ENCODE measurements at regions not wholly inside any gene's neighbourhood (a gene's known extent, or its start where the extent isn't known, plus 50 kb on each side); places are given as distances from the start of the nearest gene placed in this dataset.
"Not testable (repeated sequence)": the region's sequence is repeated elsewhere in the genome, so short reads cannot be mapped to it uniquely, and the experiment has no call there.

DNA sequence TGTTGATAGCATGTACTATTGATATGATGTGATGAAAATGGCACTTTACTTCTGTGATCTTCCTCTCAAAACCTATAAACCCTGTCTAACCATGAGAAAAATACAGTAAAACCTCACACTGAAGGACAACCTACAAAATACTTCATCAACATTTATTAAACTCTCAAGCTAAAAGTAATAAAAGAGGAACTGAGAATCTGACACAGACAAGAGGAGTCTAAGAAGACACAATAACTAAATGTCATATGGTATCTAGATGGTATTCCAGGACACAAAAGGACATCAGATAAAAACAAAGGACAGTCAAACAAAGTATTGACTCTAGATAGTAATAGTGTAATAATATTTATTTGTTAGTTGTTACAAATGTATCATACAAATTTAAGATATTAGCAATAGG, 655.3 kb downstream of the SH3BGRL start:
- DNase-seq (ENCODE audit: low read depth): no peak

- no peak for DNase-seq (ENCODE audit: low read depth)
Measured at GRCh38 chrX:81866873-81867272, 665.0 kb downstream of the SH3BGRL start.

DNA sequence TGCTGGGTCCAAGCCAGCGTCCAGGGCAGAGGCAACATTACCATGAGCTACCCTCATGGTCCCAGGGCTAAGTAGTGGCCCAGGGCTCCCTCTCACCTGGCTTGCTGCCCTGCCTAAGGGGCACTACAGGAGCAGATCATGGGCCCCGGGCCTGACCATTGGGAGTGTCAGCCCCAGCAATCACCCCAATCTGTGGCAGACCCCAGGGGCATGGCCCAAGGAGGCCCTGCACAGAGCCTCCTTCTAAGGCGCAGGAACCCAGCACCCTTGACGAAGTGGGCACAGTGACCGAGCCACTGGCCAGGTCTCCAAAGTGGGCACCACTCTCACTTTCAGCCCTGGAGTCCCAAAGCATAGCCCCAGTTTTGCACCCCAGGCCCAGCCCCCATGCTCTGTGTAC, 667.1 kb downstream of the SH3BGRL start:
- DNase-seq (ENCODE audit: low read depth): no peak

- DNase-seq (ENCODE audit: low read depth): no peak
Measured at GRCh38 chrX:81874807-81875206, 672.9 kb downstream of the SH3BGRL start.

GRCh38 chrX:81875800-81876199, 673.9 kb downstream of the SH3BGRL start:
- DNase-seq (ENCODE audit: low read depth): no peak

- no peak for DNase-seq (ENCODE audit: low read depth)
Measured at GRCh38 chrX:81876437-81876836, 674.5 kb downstream of the SH3BGRL start.

- DNase-seq (ENCODE audit: low read depth): peak; percentile 65
Measured at GRCh38 chrX:81890521-81890920, 688.6 kb downstream of the SH3BGRL start.

- no peak for DNase-seq (ENCODE audit: low read depth)
Measured at GRCh38 chrX:81900522-81900921, 698.6 kb downstream of the SH3BGRL start.

- DNase-seq (ENCODE audit: low read depth): no peak
Measured at GRCh38 chrX:81925812-81926211, 723.9 kb downstream of the SH3BGRL start.

DNA sequence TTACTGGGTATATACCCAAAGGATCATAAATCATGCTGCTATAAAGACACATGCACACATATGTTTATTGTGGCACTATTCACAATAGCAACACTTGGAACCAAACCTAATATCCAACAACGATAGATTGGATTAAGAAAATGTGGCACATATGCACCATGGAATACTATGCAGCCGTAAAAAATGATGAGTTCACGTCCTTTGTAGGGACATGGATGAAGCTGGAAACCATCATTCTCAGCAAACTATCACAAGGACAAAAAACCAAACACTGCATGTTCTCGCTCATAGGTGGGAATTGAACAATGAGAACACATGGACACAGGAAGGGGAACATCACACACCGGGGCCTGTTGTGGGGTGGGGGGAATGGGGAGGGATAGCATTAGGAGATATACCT, 744.0 kb downstream of the SH3BGRL start:
- not testable (repeated sequence) for DNase-seq (ENCODE audit: low read depth)

DNA sequence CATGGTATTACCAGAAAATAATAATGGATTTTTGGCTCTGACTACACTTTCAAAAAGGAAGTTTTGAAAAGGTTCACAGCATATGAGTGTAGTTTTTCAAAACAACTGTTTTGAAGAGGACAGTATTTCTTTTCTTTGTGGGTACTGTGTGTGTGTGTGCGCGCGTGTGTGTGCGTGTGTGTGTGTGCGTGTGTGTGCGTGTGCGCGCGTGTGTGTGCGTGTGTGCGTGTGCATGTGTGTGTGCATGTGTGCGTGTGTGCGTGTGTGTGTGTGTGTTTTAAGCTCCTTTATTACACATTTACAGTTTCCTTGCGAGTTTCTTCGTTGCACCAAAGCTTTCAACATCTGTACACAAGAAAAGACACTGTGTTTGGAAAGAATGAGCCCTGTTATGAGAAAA, 755.4 kb downstream of the SH3BGRL start:
- DNase-seq (ENCODE audit: low read depth): no peak

DNA sequence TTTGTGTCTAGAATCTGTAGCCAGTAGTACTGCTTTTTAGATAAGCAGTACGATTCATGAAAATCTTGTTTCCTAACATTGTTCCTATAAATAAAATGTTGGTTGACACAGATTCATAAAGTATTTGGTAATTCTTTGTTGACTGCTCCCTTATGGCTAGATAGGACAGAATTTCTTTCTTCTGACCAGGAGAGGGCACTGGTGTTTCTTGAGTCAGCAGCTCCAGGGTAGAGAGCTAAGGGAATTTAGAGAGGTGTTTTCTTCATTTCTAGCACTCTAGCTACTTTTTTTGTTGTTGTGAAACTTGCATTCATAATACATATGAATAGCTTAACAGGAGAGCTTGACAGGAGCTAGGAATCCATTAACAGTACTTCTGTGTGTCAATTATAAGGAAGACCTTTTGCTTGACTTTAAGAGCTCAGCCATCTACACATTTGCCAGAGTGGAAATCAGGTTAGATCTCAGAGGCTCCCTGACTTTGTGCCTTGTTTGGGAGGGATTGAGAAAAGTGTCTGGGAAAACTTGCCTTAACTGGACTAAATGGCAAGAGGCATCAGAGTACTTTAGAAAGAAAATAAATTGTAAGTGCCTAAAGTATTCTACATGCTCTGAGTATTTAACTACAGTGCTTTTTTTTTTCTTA, 756.1 kb downstream of the SH3BGRL start:
- DNase-seq (ENCODE audit: low read depth): no peak

GRCh38 chrX:81959964-81960363, 758.1 kb downstream of the SH3BGRL start:
- DNase-seq (ENCODE audit: low read depth): no peak

- not testable (repeated sequence) for DNase-seq (ENCODE audit: low read depth)
Measured at GRCh38 chrX:81974413-81974812, 772.5 kb downstream of the SH3BGRL start.

GRCh38 chrX:81979806-81980515, 778.1 kb downstream of the SH3BGRL start:
- no peak for DNase-seq (ENCODE audit: low read depth)

DNA sequence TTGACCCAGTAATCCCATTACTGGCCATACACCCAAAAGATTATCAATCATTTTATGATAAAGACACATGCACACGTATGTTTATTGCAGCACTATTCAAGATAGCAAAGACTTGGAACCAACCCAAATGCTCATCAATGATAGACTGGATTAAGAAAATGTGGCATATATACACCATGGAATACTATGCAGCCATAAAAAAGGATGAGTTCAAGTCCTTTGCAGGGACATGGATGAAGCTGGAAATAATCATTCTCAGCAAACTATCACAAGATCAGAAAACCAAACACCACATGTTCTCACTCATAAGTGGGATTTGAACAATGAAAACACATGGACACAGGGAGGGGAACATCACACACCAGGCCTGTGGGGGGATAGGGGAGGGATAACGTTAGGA, 785.3 kb downstream of the SH3BGRL start:
- DNase-seq (ENCODE audit: low read depth): not testable (repeated sequence)

DNA sequence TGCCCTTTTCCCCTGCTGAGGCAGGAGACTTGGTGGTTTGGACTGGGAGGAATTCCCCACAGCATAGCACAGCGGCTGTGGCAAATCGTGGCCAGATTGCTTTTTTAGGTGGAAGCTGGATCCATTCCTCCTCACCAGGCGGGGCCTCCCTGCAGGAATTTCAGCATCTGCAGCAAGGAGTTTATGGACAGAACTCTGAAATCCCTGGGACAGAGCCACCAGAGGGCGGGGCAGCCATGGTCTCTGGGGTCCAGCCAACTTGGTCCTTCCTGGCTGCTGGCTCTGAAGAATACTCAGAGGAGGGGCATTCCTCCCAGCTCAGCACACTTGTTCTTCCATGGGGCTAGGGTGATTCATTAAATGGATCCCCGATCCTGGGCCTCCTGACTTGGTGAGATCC, 794.3 kb downstream of the SH3BGRL start:
- DNase-seq (ENCODE audit: low read depth): no peak

GRCh38 chrX:82029571-82030218, 827.8 kb downstream of the SH3BGRL start:
- no peak for DNase-seq (ENCODE audit: low read depth)

DNA sequence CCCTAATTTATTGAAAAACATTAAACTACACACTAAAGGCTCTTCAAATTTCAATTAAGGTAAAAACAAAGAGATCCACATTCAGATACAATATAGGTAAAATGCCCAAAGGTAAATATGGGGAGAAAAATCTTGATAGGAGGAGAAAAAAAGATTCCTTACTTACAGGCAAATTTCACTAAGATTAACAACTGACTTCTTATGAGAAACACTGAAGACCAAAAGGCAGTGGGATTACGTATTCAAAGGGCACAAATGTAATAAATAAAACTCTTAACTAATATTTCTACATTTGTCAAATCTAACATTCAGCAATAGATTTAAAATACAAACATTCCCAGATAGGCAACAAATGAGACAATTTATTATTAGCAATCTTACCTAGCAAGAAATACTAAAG, 829.3 kb downstream of the SH3BGRL start:
- no peak for DNase-seq (ENCODE audit: low read depth)

DNA sequence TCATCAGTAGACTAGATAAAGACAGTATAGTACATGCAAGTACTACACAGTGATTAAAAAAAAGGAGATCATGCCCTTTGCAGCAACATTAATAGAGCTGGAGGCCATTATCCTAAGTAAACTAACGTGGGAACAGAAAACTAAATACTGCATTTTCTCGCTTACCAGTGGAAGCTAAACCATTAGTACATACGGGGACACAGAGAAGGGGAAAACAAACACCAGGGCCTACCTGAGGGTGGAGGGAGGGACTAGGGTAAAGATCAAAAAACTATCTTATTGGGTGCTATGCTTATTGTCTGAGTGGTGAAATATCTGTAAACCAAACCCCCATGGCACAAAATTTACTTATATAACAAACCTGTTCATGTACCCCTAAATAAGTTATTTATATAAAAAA, 836.9 kb downstream of the SH3BGRL start:
- no peak for DNase-seq (ENCODE audit: low read depth)

DNA sequence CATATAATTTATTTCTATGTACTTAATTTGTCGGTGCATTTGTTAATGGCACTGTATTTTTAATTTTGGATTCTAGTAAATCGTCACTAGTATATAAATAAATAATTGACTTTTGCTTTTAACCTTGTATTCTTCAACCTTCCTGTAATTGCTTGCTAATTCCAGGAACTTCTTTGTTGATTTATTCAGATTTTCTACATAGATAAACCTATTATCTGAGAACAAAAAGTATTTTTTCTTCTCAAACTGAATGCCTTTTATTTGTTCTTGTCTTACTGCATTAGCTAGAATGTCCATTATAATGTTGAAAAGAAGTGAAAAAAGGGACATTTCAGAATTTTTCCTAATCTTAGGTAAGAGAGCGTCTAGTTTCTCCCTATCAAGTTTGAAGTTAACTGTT, 839.1 kb downstream of the SH3BGRL start:
- DNase-seq (ENCODE audit: low read depth): no peak

GRCh38 chrX:82058728-82059127, 856.8 kb downstream of the SH3BGRL start:
- DNase-seq (ENCODE audit: low read depth): no peak

DNA sequence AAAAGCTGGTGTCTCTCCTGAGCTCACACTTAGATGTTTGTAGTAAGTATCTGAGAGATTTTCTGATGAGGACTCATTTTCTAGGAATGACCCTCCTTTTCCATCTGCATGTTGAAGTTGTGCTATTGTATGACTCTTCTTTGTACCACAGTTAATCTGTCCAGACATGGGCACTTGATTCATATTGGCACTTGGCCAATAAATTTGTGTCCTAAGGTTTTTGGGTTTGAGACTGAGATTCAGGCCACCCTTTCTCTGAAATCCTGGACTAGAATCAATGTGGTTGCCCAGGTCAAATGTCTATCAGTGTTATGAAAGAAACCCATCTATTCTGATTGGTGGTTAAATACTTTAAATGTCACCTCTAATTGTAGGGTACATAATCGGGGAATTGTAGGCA, 869.0 kb downstream of the SH3BGRL start:
- DNase-seq (ENCODE audit: low read depth): no peak

All from CMK (cell line).